HepG2 (cell line): ENCODE measurements at regions not wholly inside any gene's neighbourhood (a gene's known extent, or its start where the extent isn't known, plus 50 kb on each side); places are given as distances from the start of the nearest gene placed in this dataset.
A peak's percentile ranks its signal among the peaks of the same experiment; 100 is the strongest.

Experiments used
- ATAC-seq: fragments of 200-7000 bp; cut with Tn5 transposase; 3 replicates; pipeline ENCODE4 v1.9.1; 2020; ENCODE audit warnings: mild to moderate bottlenecking, moderate library complexity
- BruUV-seq: library from RNA; stranded (reverse); fragments of 400-500 nt; replicated peaks from 2 replicates; lab custom pipeline; 2021; lab: Mats Ljungman, UMichigan
- CTCF ChIA-PET: fragments of 300-600 bp; formaldehyde crosslinking; extraction: SDS; loops from one replicate; lab custom pipeline; 2021; ENCODE audit warnings: low total read pairs, inconsistent platforms, low intra/inter-chr PET ratio; lab: Yijun Ruan, JAX
- POLR2A ChIA-PET: fragments of 350-600 bp; sonication (Branson Sonifier 250); formaldehyde crosslinking; loops from one replicate; lab custom pipeline; 2020; ENCODE audit warnings: antibody characterized with exemption, inconsistent platforms; lab: Yijun Ruan, JAX
- DNase-seq: peaks from one replicate; pipeline ENCODE4 v3.0.0-alpha.2; 2015; ENCODE audit warnings: low spot score
- FAIRE-seq: peaks from 3 replicates; lab custom pipeline; 2011; peaks lifted over from hg19 to GRCh38; lab: Jason Lieb, UNC
- H2AFZ ChIP-seq: one replicate; pipeline ENCODE4 v1.6.1; 2011; ENCODE audit warnings: low read length, inconsistent platforms
- H3K27ac ChIP-seq: fragments of 300-600 bp; 3 replicates; pipeline ENCODE4 v1.8.0; 2011; ENCODE audit warnings: mixed run types, mild to moderate bottlenecking, mixed read lengths, low read length, inconsistent platforms; ENCODE audit not compliant: insufficient read depth; ENCODE audit errors: extremely low read length
- H3K27me3 ChIP-seq, 2 experiments: fragments of 200-600 bp in 1 of 2; 2 replicates in 1 of 2; 3 replicates in 1 of 2; pipeline versions ENCODE4 v1.6.0 to v1.8.0; 2011; ENCODE audit warnings: low read length in 2 of 2, mild to moderate bottlenecking in 2 of 2, moderate library complexity in 2 of 2, inconsistent platforms in 1 of 2; ENCODE audit not compliant: insufficient read depth in 2 of 2, control insufficient read depth in 1 of 2
- H3K36me3 ChIP-seq, 2 experiments: fragments of 200-600 bp in 1 of 2; replicated peaks in 1 of 2; 2 replicates in 1 of 2; 3 replicates in 1 of 2; pipeline versions ENCODE4 v1.5.1 to v1.8.0; 2011; ENCODE audit warnings: low read length in 2 of 2, inconsistent platforms in 1 of 2; ENCODE audit not compliant: insufficient read depth in 2 of 2, control insufficient read depth in 1 of 2
- H3K4me1 ChIP-seq: 2 replicates; pipeline ENCODE4 v1.5.1; 2012; ENCODE audit warnings: low read length, inconsistent platforms; ENCODE audit not compliant: insufficient read depth
- H3K4me2 ChIP-seq: 2 replicates; pipeline ENCODE4 v1.6.0; 2011; ENCODE audit warnings: low read depth, low read length, inconsistent platforms
- H3K4me3 ChIP-seq, 3 experiments: fragments of 200-600 bp in 1 of 3; sonication (generic), shearing (Covaris generic) in 1 of 3; replicated peaks in 1 of 3; 2 replicates each; pipeline ENCODE4 v1.5.1; 2011 to 2016; ENCODE audit warnings: low read length in 3 of 3, inconsistent platforms in 2 of 3, low read depth in 2 of 3, mild to moderate bottlenecking in 2 of 3, control low read depth in 1 of 3, mixed read lengths in 1 of 3; ENCODE audit not compliant: insufficient read depth in 1 of 3
- H3K79me2 ChIP-seq: one replicate; pipeline ENCODE4 v1.6.1; 2011; ENCODE audit warnings: low read length, inconsistent platforms; ENCODE audit not compliant: insufficient read depth
- H3K9ac ChIP-seq: 2 replicates; pipeline ENCODE4 v1.6.0; 2011; ENCODE audit warnings: mild to moderate bottlenecking, low read depth, low read length, inconsistent platforms; ENCODE audit not compliant: insufficient read depth
- H3K9me3 ChIP-seq: 2 replicates; pipeline ENCODE4 v1.5.1; 2012; ENCODE audit warnings: mild to moderate bottlenecking, low read length
- H4K20me1 ChIP-seq: 2 replicates; pipeline ENCODE4 v1.6.0; 2011; ENCODE audit warnings: inconsistent platforms, mild to moderate bottlenecking, low read length, moderate library complexity; ENCODE audit not compliant: insufficient read depth
- CTCF ChIP-seq: sonication (generic); formaldehyde crosslinking; IDR thresholded peaks from 2 replicates; pipeline ENCODE4 v1.5.0; 2020; ENCODE audit warnings: mild to moderate bottlenecking, missing genetic modification reagents, moderate library complexity
- STAG1 ChIP-seq: sonication (generic); formaldehyde crosslinking; IDR thresholded peaks from 2 replicates; pipeline ENCODE4 v1.4.0; 2020; ENCODE audit warnings: missing genetic modification reagents
- ZBTB26 ChIP-seq: IDR thresholded peaks from 2 replicates; pipeline ENCODE4 v1.6.1; 2016; ENCODE audit warnings: missing compliant biosample characterization, missing genetic modification reagents, borderline replicate concordance
- WGBS: methylation state at CpG from one replicate; pipeline ENCODE4 v1.1.6; 2017; ENCODE audit warnings: low lambda C conversion rate; 5-methylcytosine and 5-hydroxymethylcytosine counted together
- in situ Hi-C: cut with HindIII; loops from 2 replicates; pipeline ENCODE4 v1.10.0; 2017; ENCODE audit warnings: low pct_unique_long_range_greater_than_20kb; ENCODE audit not compliant: extremely low pct_ligation_motif_present
- intact Hi-C: fragments of 100-400 bp; cut with micrococcal nuclease; formaldehyde crosslinking; loops from one replicate; pipeline ENCODE4 v1.10.0; 2022; ENCODE audit not compliant: unreplicated experiment

- ChIA-PET CTCF (no interaction called here), POLR2A (no interaction called here)
- ATAC-seq (peak; percentile 51), DNase-seq (no peak), FAIRE-seq (no peak)
- H3K9me3 ChIP-seq, result no peaks in the 10 kb centered on the region
- no peaks in the 10 kb centered on the region for H3K79me2 ChIP-seq
- no peaks in the 10 kb centered on the region for H3K27me3 ChIP-seq
- no peaks in the 10 kb centered on the region for H4K20me1 ChIP-seq
- H3K9ac ChIP-seq, result no peak overlapping the region
- no peaks in the 10 kb centered on the region for H3K36me3 ChIP-seq
- in situ Hi-C loops (no loop called here), intact Hi-C loops (no loop called here)
- TF ChIP-seq CTCF (CRISPR knock-in tag) (0 out of 2 replicates have a peak, but pooled peaks have one; percentile 6), ZBTB26 (CRISPR knock-in tag) (no peak), STAG1 (peak; percentile 25; the same call in 1 of the 2 replicates)
- H3K4me2 ChIP-seq, result no peak overlapping the region
- 22% methylated on average over 14 of the region's 16 CpGs for WGBS
- H3K4me3 ChIP-seq, result no peak overlapping the region
- no peak overlapping the region for H2AFZ ChIP-seq
- no TSS peak for BruUV-seq
- no peak overlapping the region for H3K27ac ChIP-seq
- H3K4me1 ChIP-seq, result no peaks in the 10 kb centered on the region
These were observed 364.0 kb upstream of the RBMS3 start for GRCh38 chr3:28916713-28917499.
